GM18507 (cell line): ENCODE measurements at regions not wholly inside any gene's neighbourhood (a gene's known extent, or its start where the extent isn't known, plus 50 kb on each side); places are given as distances from the start of the nearest gene placed in this dataset.
"Not testable (repeated sequence)": the region's sequence is repeated elsewhere in the genome, so short reads cannot be mapped to it uniquely, and the experiment has no call there.

Experiments used
- DNase-seq: peaks from one replicate; pipeline ENCODE4 v3.0.0; 2011; ENCODE audit warnings: low read depth; ENCODE audit not compliant: insufficient read length; ENCODE audit errors: extremely low spot score
- FAIRE-seq: peaks from 2 replicates; lab custom pipeline; 2011; peaks lifted over from hg19 to GRCh38; lab: Jason Lieb, UNC

- FAIRE-seq = not testable (repeated sequence)
Observed at GRCh38 chr6:26937258-26937657, 277.7 kb upstream of the ZNF322 start.

GRCh38 chr6:26951211-26951610 lies 291.7 kb upstream of the ZNF322 start:
- not testable (repeated sequence) for DNase-seq, FAIRE-seq

More at GRCh38 chr6:26937258-26937657, 277.7 kb upstream of the ZNF322 start:
- not testable (repeated sequence) for DNase-seq

- not testable (repeated sequence) for FAIRE-seq, DNase-seq
Observed at GRCh38 chr6:26956078-26956600, 291.4 kb upstream of the PRSS16 start.

GRCh38 chr6:26956601-26957184 lies 290.8 kb upstream of the PRSS16 start:
- not testable (repeated sequence) for FAIRE-seq, DNase-seq

GRCh38 chr6:26957399-26958127 lies 289.9 kb upstream of the PRSS16 start:
- not testable (repeated sequence) for DNase-seq, FAIRE-seq

GRCh38 chr6:26961236-26961635 lies 286.3 kb upstream of the PRSS16 start:
- FAIRE-seq, DNase-seq: not testable (repeated sequence)

GRCh38 chr6:27002447-27002846 lies 245.1 kb upstream of the PRSS16 start:
- FAIRE-seq (no peak), DNase-seq (no peak)

- DNase-seq (no peak), FAIRE-seq (no peak)
Observed at GRCh38 chr6:27007020-27007419, 240.5 kb upstream of the PRSS16 start.

- DNase-seq, FAIRE-seq: not testable (repeated sequence)
Observed at GRCh38 chr6:27008613-27009012, 238.9 kb upstream of the PRSS16 start.

GRCh38 chr6:27014053-27014452 lies 233.4 kb upstream of the PRSS16 start:
- not testable (repeated sequence) for FAIRE-seq, DNase-seq

GRCh38 chr6:27016689-27017088 lies 230.8 kb upstream of the PRSS16 start:
- DNase-seq (no peak), FAIRE-seq (no peak)

- not testable (repeated sequence) for FAIRE-seq, DNase-seq
Observed at GRCh38 chr6:27018401-27018800, 229.1 kb upstream of the PRSS16 start.

- FAIRE-seq = peak; percentile 59
- peak; percentile 36 for DNase-seq
Observed at GRCh38 chr6:27019651-27020552, 227.6 kb upstream of the PRSS16 start.

GRCh38 chr6:27020553-27020880 lies 227.0 kb upstream of the PRSS16 start:
- FAIRE-seq (no peak), DNase-seq (no peak)

- DNase-seq (no peak), FAIRE-seq (no peak)
Observed at GRCh38 chr6:27023664-27024063, 223.8 kb upstream of the PRSS16 start.

GRCh38 chr6:27025351-27025750 lies 222.2 kb upstream of the PRSS16 start:
- DNase-seq (no peak), FAIRE-seq (no peak)

GRCh38 chr6:27026361-27026760 lies 221.1 kb upstream of the PRSS16 start:
- FAIRE-seq = no peak
- DNase-seq = no peak

- FAIRE-seq (no peak), DNase-seq (no peak)
Observed at GRCh38 chr6:27031302-27031701, 216.2 kb upstream of the PRSS16 start.

- FAIRE-seq = no peak
- no peak for DNase-seq
Observed at GRCh38 chr6:27038498-27038897, 209.0 kb upstream of the PRSS16 start.
